ENCODE measurements at regions not wholly inside any gene's neighbourhood (a gene's known extent, or its start where the extent isn't known, plus 50 kb on each side); places are given as distances from the start of the nearest gene placed in this dataset.

DNA sequence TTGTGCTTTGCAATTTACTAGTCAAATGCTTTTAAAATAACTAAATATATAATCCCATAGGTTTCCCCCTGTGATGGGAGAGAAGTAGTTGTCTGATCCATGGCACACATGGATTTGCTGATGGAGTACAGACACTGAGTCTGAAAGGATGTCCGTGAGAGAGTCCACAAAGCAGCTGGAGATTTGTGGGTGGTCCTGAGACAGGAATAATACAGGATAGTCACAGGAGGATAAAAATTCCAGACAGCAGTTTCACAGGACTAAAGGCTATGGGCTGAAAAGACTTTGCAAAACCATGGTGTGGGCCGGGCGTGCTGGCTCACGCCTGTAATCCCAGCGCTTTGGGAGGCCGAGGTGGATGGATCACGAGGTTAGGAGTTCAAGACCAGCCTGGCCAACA is 58.7 kb upstream of the ZFR start:
- TF ChIP-seq, protein P1, sequence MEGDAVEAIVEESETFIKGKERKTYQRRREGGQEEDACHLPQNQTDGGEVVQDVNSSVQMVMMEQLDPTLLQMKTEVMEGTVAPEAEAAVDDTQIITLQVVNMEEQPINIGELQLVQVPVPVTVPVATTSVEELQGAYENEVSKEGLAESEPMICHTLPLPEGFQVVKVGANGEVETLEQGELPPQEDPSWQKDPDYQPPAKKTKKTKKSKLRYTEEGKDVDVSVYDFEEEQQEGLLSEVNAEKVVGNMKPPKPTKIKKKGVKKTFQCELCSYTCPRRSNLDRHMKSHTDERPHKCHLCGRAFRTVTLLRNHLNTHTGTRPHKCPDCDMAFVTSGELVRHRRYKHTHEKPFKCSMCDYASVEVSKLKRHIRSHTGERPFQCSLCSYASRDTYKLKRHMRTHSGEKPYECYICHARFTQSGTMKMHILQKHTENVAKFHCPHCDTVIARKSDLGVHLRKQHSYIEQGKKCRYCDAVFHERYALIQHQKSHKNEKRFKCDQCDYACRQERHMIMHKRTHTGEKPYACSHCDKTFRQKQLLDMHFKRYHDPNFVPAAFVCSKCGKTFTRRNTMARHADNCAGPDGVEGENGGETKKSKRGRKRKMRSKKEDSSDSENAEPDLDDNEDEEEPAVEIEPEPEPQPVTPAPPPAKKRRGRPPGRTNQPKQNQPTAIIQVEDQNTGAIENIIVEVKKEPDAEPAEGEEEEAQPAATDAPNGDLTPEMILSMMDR (IDR thresholded peaks at IDR 0.05; ENCODE audit: low read depth, low read length) = no peak
- no peak for TF ChIP-seq POLR2A (IDR thresholded peaks at IDR 0.05; ENCODE audit: extremely low read depth, insufficient read length)

All from NB4 (cell line).